Fibroblast of skin of right quadriceps (primary cell): ENCODE measurements at regions not wholly inside any gene's neighbourhood (a gene's known extent, or its start where the extent isn't known, plus 50 kb on each side); places are given as distances from the start of the nearest gene placed in this dataset.

Source experiments
- DNase-seq: peaks from one replicate; pipeline ENCODE4 v3.0.0-alpha.2; 2013

DNA sequence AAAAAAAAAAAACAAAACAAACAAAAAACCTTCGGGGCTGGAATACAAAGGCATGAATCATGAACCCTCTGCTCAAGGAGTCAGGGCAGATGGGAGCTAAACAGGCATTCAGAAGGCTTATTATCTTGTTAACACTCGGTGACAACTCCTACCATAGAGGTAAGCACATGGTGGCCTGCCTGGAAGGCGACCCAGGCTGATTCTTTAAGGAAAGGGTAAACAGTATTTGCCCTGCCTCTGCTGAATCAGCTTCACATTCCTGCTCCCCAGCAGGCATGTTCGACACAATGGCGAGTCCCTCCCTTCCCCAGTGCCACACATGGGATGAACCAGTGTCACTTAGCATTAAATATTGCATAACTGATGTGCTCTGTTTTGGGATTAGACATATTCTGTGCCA lies 191.9 kb downstream of the ARL4C start:
- DNase-seq, result peak; percentile 50

DNA sequence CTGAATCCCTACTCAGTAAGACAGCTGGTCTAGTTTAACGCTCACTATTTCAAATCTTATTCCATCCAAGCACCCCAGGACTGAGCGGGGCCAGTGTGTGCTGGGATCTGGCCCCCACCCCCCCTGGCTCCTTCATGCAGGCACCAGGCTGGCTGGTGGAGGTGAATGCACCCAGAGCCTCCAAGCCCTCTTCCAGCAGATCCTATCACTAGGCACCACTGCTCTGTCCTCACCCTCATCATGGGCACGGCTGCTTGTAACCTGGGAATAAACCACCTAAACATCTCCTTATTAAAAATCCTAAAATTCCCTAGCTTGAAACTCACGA lies 194.3 kb downstream of the ARL4C start:
- no peak for DNase-seq

DNA sequence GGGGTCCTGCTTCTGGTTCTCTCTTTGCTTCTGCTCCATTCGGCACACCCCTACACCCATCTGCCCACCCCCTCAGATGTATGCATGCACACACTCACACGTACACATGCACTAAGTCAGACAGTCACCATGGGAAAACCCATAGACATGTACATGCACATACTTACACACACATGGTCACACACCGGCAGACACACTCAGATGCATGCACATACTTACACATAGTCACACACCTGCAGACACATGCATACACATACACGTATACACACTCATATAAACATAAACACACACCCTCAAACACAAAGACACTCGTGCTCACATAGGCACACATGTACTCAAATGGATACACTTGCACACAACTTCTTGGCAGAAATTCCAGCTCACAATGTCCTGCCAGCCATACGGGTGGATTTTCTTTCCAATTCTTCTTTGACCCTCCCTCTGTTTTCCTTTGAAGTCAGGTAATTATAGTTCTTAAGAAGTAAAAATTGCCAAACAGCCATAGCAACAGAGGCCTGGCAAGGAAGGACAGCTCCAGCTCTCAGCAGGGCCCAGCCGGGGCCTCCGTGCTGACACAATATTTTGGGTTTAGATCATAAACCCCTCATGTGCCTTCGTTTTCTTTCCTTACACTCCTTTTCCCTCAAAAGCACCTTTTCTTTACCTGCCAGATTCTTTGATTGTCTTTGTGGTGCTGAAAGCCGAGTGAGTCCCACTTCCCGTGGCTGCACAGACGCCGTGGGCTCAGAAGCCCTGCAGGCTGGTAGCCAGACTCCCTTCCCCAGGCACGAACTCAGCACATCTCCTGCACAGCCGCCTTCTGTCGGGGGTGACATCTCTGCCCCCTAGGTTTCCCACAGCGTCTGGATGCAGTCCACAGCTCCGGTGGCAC lies 195.7 kb downstream of the ARL4C start:
- DNase-seq, result no peak

DNA sequence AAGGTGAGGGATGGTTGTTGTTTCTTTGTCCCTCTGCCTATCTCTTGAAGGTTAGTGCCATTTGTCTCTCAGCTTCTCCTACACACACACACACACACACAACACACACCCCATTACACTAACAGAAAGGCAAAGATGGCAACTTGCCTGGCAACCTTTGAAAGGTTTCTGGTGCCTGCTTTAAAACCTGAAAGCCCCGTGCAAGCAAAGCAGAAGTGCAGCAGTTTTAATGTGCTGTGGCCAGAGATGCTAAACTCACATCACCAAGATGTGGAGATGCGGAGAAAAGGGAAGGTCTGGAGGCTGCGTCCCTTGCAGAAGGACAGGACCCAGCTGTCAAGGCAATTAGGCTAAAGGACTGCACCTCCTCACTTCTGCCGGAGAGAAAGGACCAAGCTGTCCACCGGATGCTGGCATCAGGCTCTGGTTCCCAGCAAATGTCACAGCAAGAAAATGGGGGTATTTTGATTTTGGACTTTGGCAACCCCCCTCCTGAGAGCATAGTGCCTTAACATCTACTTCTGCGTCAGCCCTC lies 196.4 kb downstream of the ARL4C start:
- no peak for DNase-seq

DNA sequence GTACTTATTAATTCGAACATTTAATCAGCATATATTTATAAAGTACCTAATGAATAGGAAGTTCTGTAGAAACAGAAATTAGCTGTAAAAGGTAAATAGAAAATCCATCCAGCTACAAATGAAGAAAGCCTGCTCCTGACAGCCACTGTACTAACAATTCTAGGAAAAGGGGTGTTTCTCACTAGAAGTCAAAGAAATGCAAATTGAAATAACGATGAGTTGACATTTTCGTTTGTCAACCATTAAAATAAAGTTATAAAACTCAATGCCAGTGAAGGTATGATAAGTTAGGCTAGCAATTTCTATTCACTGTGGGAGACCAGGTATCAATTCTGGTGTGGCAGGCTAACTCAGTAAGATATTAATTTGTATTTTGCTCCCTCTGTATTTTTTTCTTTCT lies 198.0 kb downstream of the ARL4C start:
- no peak for DNase-seq

DNA sequence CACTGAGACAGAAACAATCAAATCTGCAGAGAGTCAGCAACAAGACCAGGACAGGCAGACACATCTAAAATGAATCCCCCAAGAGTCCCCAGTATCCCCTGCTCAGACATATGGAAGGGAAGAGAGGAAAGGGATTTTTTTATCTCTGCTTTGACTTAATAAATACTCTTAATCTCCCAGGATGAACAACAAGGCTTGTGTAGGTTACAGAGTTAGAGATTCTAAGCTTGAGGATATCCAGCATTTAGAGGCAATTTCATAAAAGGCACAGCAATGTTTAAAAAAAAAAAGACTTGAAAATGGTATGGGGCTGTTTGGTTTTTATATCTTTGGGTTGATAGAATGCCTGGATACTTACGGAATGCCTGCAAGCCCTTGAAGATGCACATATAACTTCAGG lies 199.9 kb downstream of the ARL4C start:
- no peak for DNase-seq

DNA sequence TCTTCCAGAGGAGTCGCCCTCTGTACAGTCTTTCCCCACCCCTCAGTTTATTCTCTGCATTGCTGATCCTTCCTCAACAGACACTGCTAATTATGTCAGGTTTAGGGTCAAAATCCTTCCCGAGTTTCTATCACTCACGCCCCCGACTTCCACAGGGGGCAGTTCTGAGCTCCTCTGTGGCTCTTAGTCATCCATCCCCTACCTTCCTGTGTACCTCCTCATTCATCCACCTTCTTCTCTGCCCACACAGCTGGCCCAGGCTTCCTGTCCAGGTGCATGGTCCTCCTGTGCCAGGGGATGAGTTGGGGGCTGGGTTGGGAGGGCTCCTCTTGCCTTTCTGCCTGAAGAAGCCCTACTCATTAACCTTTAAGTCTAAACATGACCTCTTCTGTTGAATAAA lies 202.9 kb downstream of the ARL4C start:
- DNase-seq, result no peak

DNA sequence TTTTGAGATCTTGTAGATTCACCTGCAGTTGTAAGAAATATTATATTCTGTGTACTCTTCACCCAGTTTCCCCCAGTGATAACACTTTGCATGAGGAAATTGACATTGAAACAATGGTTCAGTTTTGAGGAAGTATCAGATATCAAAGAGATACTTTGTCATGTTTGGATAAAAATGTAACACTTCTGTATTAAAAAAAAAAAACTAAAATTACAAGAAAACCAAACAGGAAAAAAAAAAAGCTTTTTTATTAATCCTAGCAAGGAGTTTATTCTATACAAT lies 204.0 kb downstream of the ARL4C start:
- no peak for DNase-seq

DNA sequence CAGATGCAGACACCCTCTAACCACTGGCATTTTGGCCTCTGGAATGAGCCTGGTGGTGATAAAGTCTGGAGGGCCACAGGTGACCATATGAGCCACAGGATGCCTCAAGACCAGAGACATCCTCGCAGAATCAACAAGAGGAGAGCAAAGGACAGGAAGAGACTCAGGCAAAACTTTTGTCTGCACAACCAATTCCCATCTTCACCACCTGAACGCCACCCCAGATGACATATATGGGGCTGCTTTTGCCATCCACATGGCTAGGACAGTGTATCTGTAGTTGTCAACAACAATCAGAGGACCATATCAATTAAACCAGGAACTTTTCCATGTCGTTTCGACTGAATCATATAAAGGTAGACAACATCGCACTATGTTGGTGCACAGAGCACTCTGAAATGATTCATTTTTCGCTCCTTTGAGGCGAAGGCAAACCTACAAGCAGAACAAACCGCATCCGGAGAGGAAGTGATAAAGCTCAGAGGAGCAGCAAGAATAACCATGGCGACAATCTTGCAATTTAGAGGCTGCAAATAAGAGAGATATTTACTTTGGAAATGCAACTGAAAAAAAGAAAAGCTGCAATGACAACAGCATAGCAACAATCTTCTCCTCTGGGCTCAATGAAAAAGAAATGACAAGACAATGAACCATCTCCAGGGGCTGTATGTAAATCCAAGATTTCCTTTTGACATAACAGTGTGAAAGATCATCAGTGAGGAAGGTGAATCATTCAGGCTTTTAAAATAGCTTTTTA lies 204.5 kb downstream of the ARL4C start:
- no peak for DNase-seq

DNA sequence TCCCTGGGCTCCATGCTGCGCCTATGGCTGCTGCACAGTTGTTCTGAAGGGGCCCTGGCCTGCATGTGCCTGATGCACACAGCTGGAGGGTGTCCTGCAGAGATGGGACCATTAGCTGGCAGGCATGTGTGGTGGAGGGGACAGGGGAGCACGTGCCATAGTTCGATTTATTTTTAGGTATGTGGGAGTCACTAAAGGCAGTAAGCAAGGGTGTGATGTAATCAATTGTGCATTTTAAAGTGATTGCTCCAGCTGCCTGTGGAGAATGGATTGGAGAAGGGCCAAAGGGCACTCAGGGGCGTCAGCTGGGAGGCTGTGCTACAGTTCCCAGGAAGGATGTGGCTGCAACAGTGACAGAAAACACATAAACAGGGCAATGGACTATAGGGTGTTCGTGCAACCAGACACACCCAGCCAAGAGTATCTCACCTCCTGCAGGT lies 205.1 kb downstream of the ARL4C start:
- peak; percentile 84 for DNase-seq

DNA sequence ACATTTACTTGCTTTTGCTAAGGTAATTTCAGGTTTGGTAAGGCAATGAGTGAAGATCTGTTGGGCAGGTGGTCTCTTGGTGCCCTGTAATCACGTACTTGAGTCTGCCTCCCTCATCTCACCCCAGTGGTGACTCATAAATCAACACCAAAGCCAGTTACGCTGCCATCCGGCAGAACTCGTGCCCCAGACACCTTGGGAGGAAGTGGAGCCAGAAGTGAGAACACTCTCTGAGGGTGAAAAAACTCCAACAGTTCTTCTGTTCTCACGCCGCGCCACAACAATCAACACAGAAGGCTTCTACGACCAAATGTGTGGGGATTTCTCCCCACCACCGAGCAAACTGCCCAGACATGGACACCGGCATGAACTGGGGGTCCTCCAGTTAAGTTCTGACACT lies 206.2 kb downstream of the ARL4C start:
- no peak for DNase-seq

DNA sequence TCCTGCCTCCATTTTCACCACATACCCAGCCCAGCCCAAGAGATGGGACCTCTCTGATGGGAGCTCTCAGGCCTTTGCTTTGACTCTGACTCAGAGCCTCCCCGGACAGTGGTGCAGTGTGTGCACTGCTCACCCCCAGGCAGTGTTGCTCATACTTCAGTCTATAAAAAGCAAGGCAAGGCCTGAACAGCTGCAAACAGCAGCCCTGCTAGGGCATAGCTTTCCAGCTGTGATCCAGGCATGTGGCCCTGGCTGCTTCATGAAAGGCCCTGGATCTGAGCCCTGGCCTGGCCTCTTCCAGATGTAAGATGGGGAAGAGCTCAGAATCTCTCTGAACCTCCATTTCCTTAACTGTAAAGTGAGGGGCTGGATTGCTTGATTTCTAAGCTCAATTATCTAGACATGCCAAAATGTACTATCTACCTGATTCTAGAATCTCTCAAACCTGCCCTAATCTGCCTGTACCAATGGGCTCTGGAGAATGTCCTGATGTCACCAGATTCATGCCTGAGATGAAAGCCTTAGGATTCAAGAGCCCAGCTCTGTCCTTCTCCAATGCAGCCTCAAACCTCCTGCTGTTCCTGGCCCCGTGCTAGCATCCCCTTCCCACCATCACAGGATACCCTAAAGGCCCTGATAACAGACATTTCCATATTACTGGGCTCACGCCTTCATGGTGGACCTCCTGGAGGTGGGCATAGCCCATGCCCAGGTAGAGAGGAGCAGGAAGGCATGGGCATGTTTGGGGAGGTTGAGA lies 206.9 kb downstream of the ARL4C start:
- peak; percentile 74 for DNase-seq

DNA sequence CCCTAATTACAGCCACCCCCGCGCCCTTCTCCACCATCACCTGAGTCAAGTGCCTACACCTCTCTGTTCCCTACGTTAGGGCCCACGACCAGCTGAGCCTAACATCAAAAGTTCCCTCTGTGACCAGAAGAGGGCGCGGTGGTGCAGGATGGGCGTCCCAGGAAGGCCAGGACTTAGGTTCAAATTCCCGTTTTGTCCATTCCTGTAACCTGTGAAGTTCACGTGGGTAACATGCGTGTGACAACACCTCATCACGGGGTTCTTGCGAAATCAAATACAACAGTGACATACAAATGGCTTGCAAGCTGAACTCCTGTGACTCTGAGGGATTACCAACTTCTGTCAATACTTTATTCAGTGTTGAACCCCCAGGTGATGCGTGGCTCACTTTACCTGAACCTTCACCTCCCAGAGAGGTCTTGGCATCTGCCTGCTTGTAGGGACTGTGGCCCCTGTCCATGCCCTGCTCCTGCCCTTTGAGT lies 207.9 kb downstream of the ARL4C start:
- DNase-seq, result peak; percentile 35

DNA sequence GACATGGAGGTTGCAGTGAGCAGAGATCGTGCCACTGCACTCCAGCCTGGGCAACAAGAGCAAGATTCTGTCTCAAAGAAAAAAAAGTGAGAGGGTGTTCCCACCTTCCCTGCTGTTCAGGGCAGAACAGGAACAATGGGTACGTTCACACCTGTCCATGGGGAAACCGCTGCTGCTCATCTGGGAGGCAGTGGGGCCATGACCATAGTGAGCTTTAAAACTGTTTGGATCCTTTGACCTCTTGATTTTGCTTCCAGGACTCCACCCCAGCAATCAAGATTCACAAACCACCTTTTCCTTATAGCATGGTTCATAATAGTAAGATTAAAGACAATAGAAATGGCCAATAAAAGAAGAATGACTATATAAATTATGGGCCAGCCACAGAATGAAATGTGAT lies 209.2 kb downstream of the ARL4C start:
- DNase-seq, result no peak

DNA sequence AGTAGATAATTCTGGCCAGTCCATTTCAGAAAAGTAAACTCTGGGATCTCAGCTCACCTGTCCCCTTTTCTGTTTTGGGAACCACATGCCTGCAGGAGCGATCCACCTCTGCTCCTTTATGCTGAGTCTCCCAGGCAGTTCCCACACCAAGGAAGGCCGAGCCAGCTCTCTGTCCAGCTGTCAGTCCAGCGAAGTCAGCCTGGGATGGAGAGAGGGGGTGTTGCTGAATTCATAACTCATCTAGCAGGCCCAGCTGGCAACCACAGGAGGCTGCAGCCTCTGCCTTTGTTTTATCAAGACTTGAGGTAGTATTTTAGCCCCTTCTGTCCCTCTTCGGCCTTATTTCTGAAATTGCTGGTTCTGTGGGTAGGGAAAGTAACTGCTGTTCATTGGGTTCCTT lies 209.9 kb downstream of the ARL4C start:
- DNase-seq, result no peak

DNA sequence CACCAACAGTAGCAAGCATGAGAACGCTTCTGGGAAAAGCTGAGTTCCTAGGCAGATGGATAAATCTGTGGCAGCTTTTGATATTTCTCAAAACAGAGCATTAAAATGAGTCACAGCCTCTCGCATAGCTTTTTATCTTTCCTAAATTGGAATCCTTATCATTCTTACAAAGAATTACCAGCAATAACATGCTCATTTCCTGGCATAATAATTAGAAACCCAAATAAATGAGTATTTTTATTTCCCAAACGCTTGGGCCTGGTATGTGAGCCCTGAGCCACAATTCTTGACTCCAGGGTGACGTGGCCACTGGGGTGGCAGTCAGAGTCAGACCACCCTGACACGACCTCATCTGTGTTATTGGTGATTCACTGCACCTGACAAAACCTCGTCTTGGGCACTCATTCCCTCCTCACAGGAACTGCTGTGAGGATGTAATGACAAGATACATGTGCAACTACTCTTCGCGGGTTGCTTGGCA lies 210.7 kb downstream of the ARL4C start:
- peak; percentile 82 for DNase-seq

DNA sequence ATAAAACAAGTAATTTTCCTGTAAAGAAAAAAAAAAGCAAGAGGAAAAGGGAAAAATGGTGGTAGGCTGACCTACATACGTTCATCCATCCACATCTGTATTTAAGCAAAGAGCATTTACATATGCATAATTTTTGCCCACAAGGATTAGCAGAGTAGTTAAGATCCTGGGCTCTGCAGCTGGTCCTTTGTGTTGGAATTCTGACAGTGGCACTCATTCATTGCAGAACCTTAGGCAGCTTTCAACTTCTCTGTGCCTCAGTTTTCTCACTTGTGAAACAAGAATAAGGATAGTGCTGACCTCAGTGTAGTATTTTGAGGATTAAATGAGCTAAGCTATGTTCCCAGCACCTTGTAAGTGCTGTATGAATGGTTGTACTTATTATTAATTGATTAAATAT lies 211.3 kb downstream of the ARL4C start:
- peak; percentile 40 for DNase-seq

DNA sequence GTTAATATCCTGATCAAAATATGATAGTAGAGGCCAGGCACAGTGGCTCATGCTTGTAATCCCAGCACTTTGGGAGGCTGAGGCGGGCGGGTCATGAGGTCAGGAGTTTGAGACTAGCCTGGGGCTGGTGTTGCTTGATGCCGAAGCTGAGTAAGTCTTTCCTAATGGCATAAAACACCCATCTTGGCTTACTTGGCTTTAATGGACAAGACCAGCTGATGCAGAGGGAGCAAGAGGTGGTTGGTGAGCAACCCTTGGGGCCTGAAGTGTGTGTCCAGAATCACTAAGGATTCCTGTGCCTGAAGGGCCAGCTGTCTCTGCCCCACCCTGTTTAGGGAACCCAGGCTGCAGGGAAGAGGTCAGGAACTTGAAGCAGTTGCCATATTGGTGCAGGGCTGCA lies 217.2 kb downstream of the ARL4C start:
- no peak for DNase-seq

DNA sequence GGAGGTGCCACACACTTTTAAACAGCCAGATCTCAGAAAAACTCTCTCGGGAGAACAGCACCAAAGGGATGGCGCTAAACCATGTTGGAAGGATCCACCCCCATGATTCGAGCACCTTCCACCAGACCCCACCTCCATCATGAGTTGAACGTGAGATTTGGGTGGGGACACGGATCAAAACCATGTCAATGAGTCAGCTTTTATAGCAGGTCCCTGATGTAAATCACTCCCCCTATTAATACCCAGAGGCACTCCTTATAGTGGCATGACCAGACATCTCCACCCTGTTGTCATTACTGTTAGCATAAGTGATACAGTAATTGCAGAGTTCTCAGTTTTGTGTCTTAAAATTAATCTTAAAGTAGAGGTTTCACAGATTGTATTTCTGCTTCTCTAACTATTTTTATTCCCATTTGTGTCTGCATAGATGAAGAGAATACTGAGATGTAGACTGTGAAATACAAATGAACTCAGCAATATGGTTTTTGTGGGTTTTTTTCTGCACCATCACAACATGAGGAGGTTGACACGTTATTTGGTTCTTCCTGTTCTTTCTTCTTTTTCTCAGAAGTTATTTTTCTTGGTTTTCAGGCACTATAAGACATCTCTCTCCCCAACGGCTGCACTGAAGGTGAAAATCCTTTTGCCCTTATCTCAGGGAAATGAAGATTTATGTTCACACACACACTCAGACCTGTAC lies 218.2 kb downstream of the ARL4C start:
- no peak for DNase-seq

DNA sequence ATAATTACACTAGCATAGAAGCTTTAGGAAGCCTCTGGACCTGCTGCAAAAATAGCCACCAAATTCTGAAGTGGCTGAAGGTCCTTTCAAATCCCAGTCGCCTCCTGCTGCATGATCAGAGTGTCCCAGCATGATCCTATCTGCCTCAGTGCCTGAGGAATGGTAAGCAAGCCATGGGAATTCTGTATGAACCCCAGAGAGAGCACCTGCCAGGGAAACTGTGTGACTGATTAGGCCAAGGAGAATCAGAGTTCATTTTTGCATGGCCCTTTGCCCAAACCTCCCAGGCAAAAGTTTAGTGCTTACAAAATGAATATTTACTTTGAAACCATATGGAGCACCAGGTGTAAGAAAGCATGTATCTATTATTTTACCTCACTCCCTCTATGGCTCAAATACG lies 221.4 kb downstream of the ARL4C start:
- DNase-seq, result no peak

DNA sequence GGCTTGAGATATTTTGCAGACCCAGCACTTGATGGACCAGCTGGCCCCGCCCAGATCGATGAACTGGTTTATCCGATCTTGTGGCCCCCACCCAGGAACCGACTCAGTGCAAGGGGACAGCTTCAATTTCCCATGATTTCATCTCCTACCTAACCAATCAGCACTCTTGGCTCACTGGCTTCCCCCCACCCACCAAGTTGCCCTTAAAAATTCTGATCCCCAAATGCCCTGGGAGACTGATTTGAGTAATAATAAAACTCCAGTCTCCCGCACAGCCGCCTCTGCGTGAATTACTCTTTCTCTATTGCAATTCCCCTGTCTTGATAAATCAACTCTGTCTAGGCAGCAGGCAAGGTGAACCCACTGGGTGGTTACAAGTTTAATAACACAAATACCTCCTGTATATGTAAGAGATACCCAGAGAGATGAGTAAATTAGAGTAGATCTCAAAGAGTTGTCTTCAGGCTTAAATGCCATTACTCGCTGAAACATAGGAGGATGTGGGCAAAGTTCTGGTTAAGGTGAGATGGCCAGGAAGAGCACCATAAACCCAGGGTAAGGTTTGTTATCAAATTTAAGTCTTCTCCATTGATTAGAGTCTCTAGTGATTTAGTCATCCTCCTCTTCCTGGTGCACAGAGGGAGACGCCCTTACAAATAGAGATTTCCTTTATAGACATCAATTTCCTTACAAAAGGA lies 222.8 kb downstream of the ARL4C start:
- no peak for DNase-seq
